Left lung (tissue), 4 donors: ENCODE measurements at regions not wholly inside any gene's neighbourhood (a gene's known extent, or its start where the extent isn't known, plus 50 kb on each side); places are given as distances from the start of the nearest gene placed in this dataset.
A peak's percentile ranks its signal among the peaks of the same experiment; 100 is the strongest.

ENCODE experiments used
- ATAC-seq: fragments of 200-7000 bp; cut with Tn5 transposase; one replicate; pipeline ENCODE4 v1.9.1; 2020; ENCODE audit warnings: moderate library complexity
- DNase-seq, 4 donors: peaks; one replicate each; pipeline ENCODE4 v3.0.0-alpha.2; 2013 to 2020
- H3K27ac ChIP-seq, 2 donors: fragments of 200-600 bp; sonication (generic) in 1 of 2; one replicate each; pipeline versions ENCODE4 v1.5.0 to v1.8.0; 2020 to 2021
- H3K27me3 ChIP-seq, 2 donors: fragments of 200-600 bp; sonication (generic) in 1 of 2; one replicate each; pipeline versions ENCODE4 v1.5.0 to v1.8.0; 2020 to 2021
- H3K36me3 ChIP-seq, 2 donors: fragments of 200-600 bp; sonication (generic) in 1 of 2; one replicate each; pipeline versions ENCODE4 v1.5.0 to v1.8.0; 2020 to 2021
- H3K4me1 ChIP-seq, 2 donors: fragments of 200-600 bp; one replicate each; pipeline ENCODE4 v1.8.0; 2021
- H3K4me3 ChIP-seq, 2 donors: fragments of 200-600 bp; sonication (generic) in 1 of 2; one replicate each; pipeline versions ENCODE4 v1.5.0 to v1.8.0; 2020 to 2021; ENCODE audit warnings: mild to moderate bottlenecking in 1 of 2
- H3K9me3 ChIP-seq, 2 donors: fragments of 200-600 bp; sonication (generic) in 1 of 2; one replicate each; pipeline versions ENCODE4 v1.5.0 to v1.8.0; 2020 to 2021
- intact Hi-C, 2 donors: fragments of 100-400 bp; cut with DNase I; formaldehyde crosslinking; loops; one replicate each; pipeline versions ENCODE4 v1.11.2 to v1.14.2; 2022
- TF ChIP-seq, protein P1 (sequence below), 2 donors: fragments of 200-600 bp; sonication (generic) in 1 of 2; IDR thresholded peaks; one replicate each; pipeline versions ENCODE4 v1.5.0 to v1.8.0; 2021; ENCODE audit warnings: antibody characterized with exemption in 2 of 2
- donor health status: DM: no; HTN: yes; CAD: no.
- donor health status: DM: no; HTN: no; CAD: no.

- no peaks in the 10 kb centered on the region for H3K36me3 ChIP-seq
- no peak overlapping the region for H3K4me3 ChIP-seq
- no peak overlapping the region for H3K27ac ChIP-seq
- intact Hi-C loops: no loop called here
- DNase-seq (no peak), ATAC-seq (no peak)
- TF ChIP-seq, protein P1, sequence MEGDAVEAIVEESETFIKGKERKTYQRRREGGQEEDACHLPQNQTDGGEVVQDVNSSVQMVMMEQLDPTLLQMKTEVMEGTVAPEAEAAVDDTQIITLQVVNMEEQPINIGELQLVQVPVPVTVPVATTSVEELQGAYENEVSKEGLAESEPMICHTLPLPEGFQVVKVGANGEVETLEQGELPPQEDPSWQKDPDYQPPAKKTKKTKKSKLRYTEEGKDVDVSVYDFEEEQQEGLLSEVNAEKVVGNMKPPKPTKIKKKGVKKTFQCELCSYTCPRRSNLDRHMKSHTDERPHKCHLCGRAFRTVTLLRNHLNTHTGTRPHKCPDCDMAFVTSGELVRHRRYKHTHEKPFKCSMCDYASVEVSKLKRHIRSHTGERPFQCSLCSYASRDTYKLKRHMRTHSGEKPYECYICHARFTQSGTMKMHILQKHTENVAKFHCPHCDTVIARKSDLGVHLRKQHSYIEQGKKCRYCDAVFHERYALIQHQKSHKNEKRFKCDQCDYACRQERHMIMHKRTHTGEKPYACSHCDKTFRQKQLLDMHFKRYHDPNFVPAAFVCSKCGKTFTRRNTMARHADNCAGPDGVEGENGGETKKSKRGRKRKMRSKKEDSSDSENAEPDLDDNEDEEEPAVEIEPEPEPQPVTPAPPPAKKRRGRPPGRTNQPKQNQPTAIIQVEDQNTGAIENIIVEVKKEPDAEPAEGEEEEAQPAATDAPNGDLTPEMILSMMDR (IDR thresholded peaks at IDR 0.05): no peak
- no peaks in the 10 kb centered on the region for H3K4me1 ChIP-seq
- H3K27me3 ChIP-seq: no peaks in the 10 kb centered on the region
- peaks cover 0 to 2% of the 10 kb centered on the region in 2 donors for H3K9me3 ChIP-seq
These were observed 702.0 kb downstream of the KCNJ2 start for GRCh38 chr17:70871180-70871818.

DNA sequence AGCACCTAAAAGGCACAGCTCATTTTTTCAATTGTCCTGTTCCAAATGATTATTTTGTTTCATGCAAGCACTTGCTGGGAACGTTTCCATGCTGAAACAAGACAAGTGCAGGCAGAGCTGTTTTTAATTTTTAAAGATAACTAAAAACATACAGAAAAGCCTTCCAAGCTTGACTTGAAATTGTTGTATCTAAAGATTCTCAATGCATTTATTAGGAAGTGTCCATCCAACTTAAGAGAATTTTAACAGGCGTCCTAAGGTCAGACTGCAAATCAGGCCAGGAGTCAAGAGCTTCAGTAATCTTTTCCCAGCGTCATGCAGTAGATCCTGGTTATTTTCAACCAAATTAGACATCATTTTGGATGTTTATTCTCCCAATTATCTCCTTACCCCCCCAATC, 702.8 kb downstream of the KCNJ2 start:
- H3K36me3 ChIP-seq: no peaks in the 10 kb centered on the region
- DNase-seq (no peak), ATAC-seq (no peak)
- H3K4me3 ChIP-seq: no peak overlapping the region
- TF ChIP-seq, protein P1 (IDR thresholded peaks at IDR 0.05): no peak
- H3K9me3 ChIP-seq: peaks cover 0 to 2% of the 10 kb centered on the region in 2 donors
- intact Hi-C loops: no loop called here
- no peaks in the 10 kb centered on the region for H3K27me3 ChIP-seq
- no peaks in the 10 kb centered on the region for H3K4me1 ChIP-seq
- H3K27ac ChIP-seq: no peak overlapping the region

DNA sequence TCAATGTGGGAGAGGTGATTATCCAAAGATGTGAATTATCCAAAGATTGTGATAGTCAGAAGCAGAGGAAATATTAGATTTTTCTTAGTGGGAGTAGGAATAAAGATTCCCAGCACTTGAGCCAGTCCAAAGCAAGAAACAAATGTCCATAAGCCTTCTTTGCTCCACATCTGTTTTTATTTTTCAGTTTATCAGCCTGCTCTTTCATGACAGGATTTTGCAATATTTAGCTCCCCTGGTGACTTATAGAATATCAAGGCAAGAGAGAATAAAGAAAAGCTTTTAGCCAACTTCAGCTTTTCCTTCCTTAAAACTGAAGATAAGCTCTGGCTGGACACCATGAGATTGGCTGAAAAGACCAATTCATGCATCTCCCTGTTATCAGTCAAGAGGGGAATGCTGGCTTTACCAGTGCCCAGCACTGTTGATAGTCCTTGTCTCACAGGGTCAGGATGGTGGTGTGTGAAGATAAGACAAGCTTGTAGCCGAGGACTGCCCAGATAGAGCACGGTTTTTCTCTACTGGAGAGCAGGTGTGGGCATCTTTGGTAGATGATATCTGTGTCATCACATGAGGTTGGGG, 706.5 kb downstream of the KCNJ2 start:
- DNase-seq (no peak), ATAC-seq (no peak)
- TF ChIP-seq, protein P1 (IDR thresholded peaks at IDR 0.05): no peak
- H3K27ac ChIP-seq: no peak overlapping the region
- H3K9me3 ChIP-seq: peaks cover 0 to 2% of the 10 kb centered on the region in 2 donors
- H3K36me3 ChIP-seq: no peaks in the 10 kb centered on the region
- intact Hi-C loops: no loop called here
- no peaks in the 10 kb centered on the region for H3K4me1 ChIP-seq
- H3K27me3 ChIP-seq: no peaks in the 10 kb centered on the region
- H3K4me3 ChIP-seq: no peak overlapping the region

DNA sequence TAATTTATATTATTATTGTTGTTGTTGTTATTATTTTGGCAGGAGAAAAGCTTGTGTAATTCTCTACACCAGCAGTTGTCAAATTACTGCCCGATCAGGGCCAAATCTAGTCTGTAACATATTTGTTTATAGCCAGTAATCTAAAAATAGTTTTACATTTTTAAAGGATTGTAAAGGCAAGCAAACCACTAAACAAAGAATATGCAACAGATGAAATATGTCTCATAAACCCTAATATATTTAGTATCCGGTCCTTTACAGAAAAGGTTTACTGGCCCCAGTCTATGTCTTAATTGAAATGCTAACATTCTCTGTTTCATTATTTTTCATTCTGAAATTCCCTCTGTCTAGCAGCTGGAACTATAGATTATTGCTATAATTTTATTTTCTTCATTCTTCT, 709.5 kb downstream of the KCNJ2 start:
- Histone ChIP-seq H3K4me3 (no peak overlapping the region), H3K27ac (no peak overlapping the region)
- ATAC-seq: no peak

DNA sequence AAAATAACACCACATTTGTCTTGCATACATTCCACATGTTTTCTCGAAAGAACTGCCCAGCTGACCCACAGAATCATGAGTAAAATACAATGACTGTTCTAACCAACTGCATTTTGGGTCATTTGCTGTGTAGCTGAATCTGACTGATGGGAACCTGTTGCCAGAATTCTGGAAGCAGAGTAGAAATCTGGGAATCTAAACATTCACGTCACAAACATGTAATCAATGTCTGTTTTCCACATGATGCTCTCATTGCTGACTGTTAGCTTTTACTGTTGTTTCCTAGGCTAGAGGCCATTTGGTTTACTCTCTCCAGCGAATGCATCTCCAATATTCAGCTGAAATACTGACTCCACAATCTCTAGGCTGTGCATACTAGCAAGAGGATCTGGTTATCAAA, 710.1 kb downstream of the KCNJ2 start:
- H3K9me3 ChIP-seq: no peaks in the 10 kb centered on the region
- ATAC-seq (no peak), DNase-seq (peak in 2 of 4 donors; percentile 61 to 62)
- H3K4me1 ChIP-seq: no peaks in the 10 kb centered on the region
- H3K27me3 ChIP-seq: no peaks in the 10 kb centered on the region
- TF ChIP-seq, protein P1 (IDR thresholded peaks at IDR 0.05): no peak
- no peak overlapping the region for H3K27ac ChIP-seq
- H3K36me3 ChIP-seq: no peaks in the 10 kb centered on the region
- H3K4me3 ChIP-seq: no peak overlapping the region
- intact Hi-C loops: no loop called here

More for the DNA sequence above, 709.5 kb downstream of the KCNJ2 start:
- no peaks in the 10 kb centered on the region for H3K4me1 ChIP-seq
- TF ChIP-seq, protein P1 (IDR thresholded peaks at IDR 0.05): no peak
- no peaks in the 10 kb centered on the region for H3K27me3 ChIP-seq
- intact Hi-C loops: no loop called here
- H3K9me3 ChIP-seq: peaks cover 0 to 2% of the 10 kb centered on the region in 2 donors
- DNase-seq: peak in 2 of 4 donors; percentile 42 to 58
- H3K36me3 ChIP-seq: no peaks in the 10 kb centered on the region
